ENCODE measurements at regions not wholly inside any gene's neighbourhood (a gene's known extent, or its start where the extent isn't known, plus 50 kb on each side); places are given as distances from the start of the nearest gene placed in this dataset.

DNA sequence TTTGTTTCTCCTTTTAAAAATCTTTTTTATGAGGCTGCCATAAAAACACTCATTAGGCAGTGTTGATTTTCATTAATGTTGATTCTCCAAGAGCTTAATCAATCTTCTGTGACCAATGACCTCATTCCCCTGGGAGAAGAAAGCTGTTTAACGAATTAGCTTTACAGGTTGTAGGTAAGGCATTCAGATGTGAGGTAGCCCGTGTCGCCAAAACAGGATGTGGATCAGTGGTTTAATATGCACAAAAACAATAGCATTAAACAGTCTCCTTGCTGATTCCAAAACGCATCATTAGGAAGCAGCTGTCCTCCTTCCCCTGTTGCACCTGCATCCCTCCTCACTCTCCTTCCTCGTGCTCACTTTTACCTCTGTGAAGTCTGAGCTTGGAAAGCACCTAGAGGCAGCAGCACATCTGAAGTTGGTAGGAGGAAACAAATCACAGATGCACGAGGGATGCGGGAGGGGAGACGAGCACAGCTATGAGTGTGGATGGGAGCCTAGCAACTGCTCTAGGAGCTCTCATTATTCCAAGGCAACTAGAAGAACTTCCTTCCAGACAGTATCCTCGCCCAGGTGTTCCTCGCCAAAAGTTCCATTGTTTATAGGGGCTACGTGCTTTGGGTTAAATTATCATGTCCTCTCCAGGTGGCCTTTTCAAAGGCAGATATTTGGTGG lies 179.4 kb upstream of the SNX19 start:
- Mint-ChIP-seq H3K27ac (ENCODE audit: unreplicated experiment) (no peak overlapping the region), H3K27me3 (ENCODE audit: low read depth) (no peaks in the 10 kb centered on the region), H3K4me1 (peaks cover 16% of the 10 kb centered on the region), H3K9me3 (no peaks in the 10 kb centered on the region), H3K4me3 (no peak overlapping the region), H3K36me3 (ENCODE audit: low read depth) (no peaks in the 10 kb centered on the region)
- TF ChIP-seq, protein P1, sequence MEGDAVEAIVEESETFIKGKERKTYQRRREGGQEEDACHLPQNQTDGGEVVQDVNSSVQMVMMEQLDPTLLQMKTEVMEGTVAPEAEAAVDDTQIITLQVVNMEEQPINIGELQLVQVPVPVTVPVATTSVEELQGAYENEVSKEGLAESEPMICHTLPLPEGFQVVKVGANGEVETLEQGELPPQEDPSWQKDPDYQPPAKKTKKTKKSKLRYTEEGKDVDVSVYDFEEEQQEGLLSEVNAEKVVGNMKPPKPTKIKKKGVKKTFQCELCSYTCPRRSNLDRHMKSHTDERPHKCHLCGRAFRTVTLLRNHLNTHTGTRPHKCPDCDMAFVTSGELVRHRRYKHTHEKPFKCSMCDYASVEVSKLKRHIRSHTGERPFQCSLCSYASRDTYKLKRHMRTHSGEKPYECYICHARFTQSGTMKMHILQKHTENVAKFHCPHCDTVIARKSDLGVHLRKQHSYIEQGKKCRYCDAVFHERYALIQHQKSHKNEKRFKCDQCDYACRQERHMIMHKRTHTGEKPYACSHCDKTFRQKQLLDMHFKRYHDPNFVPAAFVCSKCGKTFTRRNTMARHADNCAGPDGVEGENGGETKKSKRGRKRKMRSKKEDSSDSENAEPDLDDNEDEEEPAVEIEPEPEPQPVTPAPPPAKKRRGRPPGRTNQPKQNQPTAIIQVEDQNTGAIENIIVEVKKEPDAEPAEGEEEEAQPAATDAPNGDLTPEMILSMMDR (conservative IDR thresholded peaks at IDR 0.05): no peak
- no peak for DNase-seq (ENCODE audit: low read depth, low spot score)

DNA sequence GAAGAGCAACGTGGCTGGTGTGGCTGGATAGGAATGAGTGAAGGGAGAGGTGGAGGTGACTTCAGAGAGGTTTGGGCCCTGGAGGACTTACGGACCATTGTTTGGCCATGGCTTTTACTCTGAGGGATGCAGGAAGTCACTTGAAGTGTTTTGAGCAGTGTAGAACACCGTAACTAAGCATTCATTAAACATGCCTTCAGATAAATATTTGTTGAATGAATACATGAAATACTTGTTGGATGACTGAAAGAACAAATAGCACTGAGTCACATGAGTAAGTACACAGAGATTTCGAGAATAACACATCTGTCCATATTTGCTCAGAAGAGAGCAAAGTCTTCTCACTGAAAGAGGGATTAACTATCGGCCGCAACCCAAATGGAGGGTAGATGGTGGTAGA lies 182.7 kb upstream of the SNX19 start:
- TF ChIP-seq, protein P1 (conservative IDR thresholded peaks at IDR 0.05): no peak
- Mint-ChIP-seq H3K27ac (ENCODE audit: unreplicated experiment) (no peak overlapping the region), H3K4me3 (no peak overlapping the region), H3K27me3 (ENCODE audit: low read depth) (peaks cover 4% of the 10 kb centered on the region), H3K4me1 (peaks cover 25% of the 10 kb centered on the region), H3K9me3 (no peaks in the 10 kb centered on the region), H3K36me3 (ENCODE audit: low read depth) (no peaks in the 10 kb centered on the region)
- no peak for DNase-seq (ENCODE audit: low read depth, low spot score)

DNA sequence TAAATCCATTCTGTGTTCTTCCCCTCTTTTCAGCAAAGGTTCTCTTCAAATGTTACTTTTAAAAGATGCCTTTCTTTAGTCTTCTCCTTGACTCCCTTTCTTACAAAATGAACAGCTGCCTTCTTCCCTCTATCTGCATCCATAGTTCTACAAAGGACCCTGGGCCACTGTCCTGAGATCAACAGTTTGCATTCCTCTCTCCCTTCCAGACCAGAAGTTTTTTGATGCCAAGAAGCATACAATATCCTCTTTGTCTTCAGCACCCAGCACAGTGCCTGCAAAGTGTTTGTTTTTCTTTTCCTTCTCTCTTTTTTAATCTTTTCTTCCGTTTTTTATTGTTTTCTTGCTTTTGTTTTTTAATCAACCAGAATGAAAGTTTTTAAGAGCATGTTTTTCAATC lies 183.5 kb upstream of the SNX19 start:
- no peak overlapping the region for H3K27ac Mint-ChIP-seq (ENCODE audit: unreplicated experiment)
- TF ChIP-seq, protein P1 (conservative IDR thresholded peaks at IDR 0.05): no peak
- H3K27me3 Mint-ChIP-seq (ENCODE audit: low read depth): peaks cover 4% of the 10 kb centered on the region
- no peak for DNase-seq (ENCODE audit: low read depth, low spot score)
- peaks cover 25% of the 10 kb centered on the region for H3K4me1 Mint-ChIP-seq
- H3K36me3 Mint-ChIP-seq (ENCODE audit: low read depth): no peaks in the 10 kb centered on the region
- H3K9me3 Mint-ChIP-seq: no peaks in the 10 kb centered on the region
- H3K4me3 Mint-ChIP-seq: no peak overlapping the region

DNA sequence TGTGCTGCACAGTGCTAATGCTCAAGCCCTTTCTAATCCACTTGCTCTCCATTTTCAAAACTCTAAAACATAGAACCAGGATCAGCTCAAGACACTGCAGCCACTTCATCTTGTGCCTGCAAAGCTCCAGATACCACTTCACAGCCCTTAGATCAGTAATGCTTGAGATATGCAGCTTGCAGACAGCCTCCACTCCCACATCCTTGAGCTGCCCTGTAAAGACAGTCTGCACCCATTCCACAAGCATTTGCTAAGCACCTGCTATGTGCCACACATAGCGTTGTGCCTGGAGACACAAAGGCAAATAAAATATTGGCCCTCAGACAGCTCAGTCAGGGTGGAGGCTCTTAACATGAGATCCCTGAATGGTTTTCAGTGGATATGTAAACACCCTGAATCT lies 192.5 kb upstream of the SNX19 start:
- H3K4me3 Mint-ChIP-seq: no peak overlapping the region
- TF ChIP-seq, protein P1 (conservative IDR thresholded peaks at IDR 0.05): no peak
- peaks cover 3% of the 10 kb centered on the region for H3K27me3 Mint-ChIP-seq (ENCODE audit: low read depth)
- DNase-seq (ENCODE audit: low read depth, low spot score): no peak
- H3K36me3 Mint-ChIP-seq (ENCODE audit: low read depth): peaks cover 2% of the 10 kb centered on the region
- no peak overlapping the region for H3K27ac Mint-ChIP-seq (ENCODE audit: unreplicated experiment)
- no peaks in the 10 kb centered on the region for H3K4me1 Mint-ChIP-seq
- H3K9me3 Mint-ChIP-seq: peaks cover 4% of the 10 kb centered on the region

DNA sequence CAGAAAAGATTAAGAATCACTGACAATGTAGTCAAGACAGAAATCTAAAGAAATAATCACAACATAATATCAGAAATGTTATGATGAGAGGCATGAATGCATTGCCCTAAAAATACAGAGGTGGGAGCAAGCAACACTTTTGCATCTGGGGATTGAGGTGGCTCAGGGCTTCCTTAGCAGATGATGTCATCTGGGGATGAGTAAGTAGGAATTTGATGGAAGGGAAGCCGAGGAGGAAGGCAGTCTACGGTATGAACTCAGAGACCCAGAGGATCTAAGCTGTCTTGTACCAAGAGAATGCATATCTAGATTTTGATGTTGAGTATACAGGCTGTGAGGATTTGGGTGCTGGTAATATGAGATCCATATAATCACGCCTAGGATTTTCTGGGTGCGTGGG lies 193.0 kb upstream of the SNX19 start:
- no peak overlapping the region for H3K4me3 Mint-ChIP-seq
- H3K4me1 Mint-ChIP-seq: no peaks in the 10 kb centered on the region
- DNase-seq (ENCODE audit: low read depth, low spot score): no peak
- H3K9me3 Mint-ChIP-seq: peaks cover 4% of the 10 kb centered on the region
- peaks cover 2% of the 10 kb centered on the region for H3K36me3 Mint-ChIP-seq (ENCODE audit: low read depth)
- peaks cover 3% of the 10 kb centered on the region for H3K27me3 Mint-ChIP-seq (ENCODE audit: low read depth)
- no peak overlapping the region for H3K27ac Mint-ChIP-seq (ENCODE audit: unreplicated experiment)
- TF ChIP-seq, protein P1 (conservative IDR thresholded peaks at IDR 0.05): no peak

Data from neural crest cell (in vitro differentiated cells).